ENCODE measurements at regions not wholly inside any gene's neighbourhood (a gene's known extent, or its start where the extent isn't known, plus 50 kb on each side); places are given as distances from the start of the nearest gene placed in this dataset.
"Not testable (repeated sequence)": the region's sequence is repeated elsewhere in the genome, so short reads cannot be mapped to it uniquely, and the experiment has no call there.

DNA sequence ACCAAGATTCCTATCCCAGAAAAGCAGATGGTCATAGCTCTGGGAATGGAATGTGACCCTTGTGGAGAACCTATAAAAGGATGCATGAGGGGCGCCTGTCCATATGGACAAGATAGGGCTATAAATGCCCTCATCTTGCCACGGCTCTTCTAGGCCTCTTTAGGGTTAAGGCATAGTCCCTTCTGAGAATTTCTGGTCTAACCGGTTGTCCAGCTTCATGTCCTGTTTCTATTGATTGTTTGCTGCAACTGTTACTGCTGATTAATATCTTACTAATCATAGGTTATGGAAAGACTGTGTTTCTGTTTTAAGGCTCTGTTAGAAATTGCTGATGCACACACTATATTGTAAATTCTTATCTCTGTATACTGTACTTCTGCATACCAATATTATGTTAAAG, 462.6 kb upstream of the FSIP2 start:
- H2BK120ac ChIP-seq (replicated peaks; ENCODE audit: low read depth, low read length); H3K4me2 ChIP-seq (ENCODE audit: insufficient read depth in 1 of 2, low read depth in 2 of 2, low read length in 2 of 2); H4K20me1 ChIP-seq (replicated peaks in 1 of 2; ENCODE audit: control insufficient read depth in 1 of 2, insufficient read depth in 2 of 2, low read length in 2 of 2); H3K4me1 ChIP-seq (replicated peaks in 1 of 4; ENCODE audit: control insufficient read depth in 3 of 4, insufficient read depth in 4 of 4, low read length in 3 of 4); H3K18ac ChIP-seq (ENCODE audit: extremely low read depth, low read length); POLR2A ChIA-PET (ENCODE audit: partially characterized antibody); H3K56ac ChIP-seq (replicated peaks; ENCODE audit: insufficient read length, low read depth, low read length); H3K36me3 ChIP-seq (ENCODE audit: control insufficient read depth in 2 of 4, insufficient read depth in 4 of 4, low read length in 3 of 4); H3K9me3 ChIP-seq (ENCODE audit: insufficient read depth in 2 of 2, low read depth in 1 of 2, low read length in 1 of 2); H2AK5ac ChIP-seq (ENCODE audit: low read depth, low read length); H2BK12ac ChIP-seq (ENCODE audit: low read depth, low read length); DNase-seq (ENCODE audit: low read depth in 1 of 2, low spot score in 2 of 2); H3K23ac ChIP-seq (ENCODE audit: insufficient read length); FAIRE-seq; H3K14ac ChIP-seq (ENCODE audit: insufficient read length); H2BK5ac ChIP-seq (ENCODE audit: low read depth, low read length); H3K4ac ChIP-seq (replicated peaks; ENCODE audit: insufficient read length, low read depth, low read length); H2BK15ac ChIP-seq (ENCODE audit: low read length); H4K8ac ChIP-seq (ENCODE audit: extremely low read depth, insufficient read depth, low read length); H4K91ac ChIP-seq (replicated peaks; ENCODE audit: insufficient read length, low read length); H3K79me1 ChIP-seq (ENCODE audit: low read depth, low read length); H4K5ac ChIP-seq (ENCODE audit: insufficient read length, low read depth, low read length); H3K9ac ChIP-seq (replicated peaks in 1 of 4; ENCODE audit: extremely low read depth in 1 of 4, low read depth in 3 of 4, low read length in 3 of 4); H3K4me3 ChIP-seq (ENCODE audit: extremely low read depth in 1 of 4, insufficient read depth in 2 of 4, low read depth in 3 of 4, low read length in 4 of 4); H3K23me2 ChIP-seq (ENCODE audit: low read depth, low read length); H2BK20ac ChIP-seq (ENCODE audit: low read length); H3K27ac ChIP-seq (ENCODE audit: low read depth, low read length); H3K27me3 ChIP-seq (replicated peaks in 1 of 4; ENCODE audit: control insufficient read depth in 3 of 4, extremely low read depth in 1 of 4, insufficient read depth in 3 of 4, low read length in 3 of 4); H3K79me2 ChIP-seq (ENCODE audit: control insufficient read depth in 1 of 2, insufficient read depth in 2 of 2, low read length in 2 of 2): not testable (repeated sequence)
- WGBS, 2 experiments (ENCODE audit: extremely low coverage in 1 of 2, insufficient coverage in 1 of 2, insufficient read length in 1 of 2, insufficient replicate concordance in 2 of 2, low coverage in 1 of 2, low lambda C conversion rate in 2 of 2, missing lambda C conversion rate in 1 of 2) = 84% methylated on average over 3 of the region's 3 CpGs; no CpG with 5 or more reads in 1 of the 2 experiments
- CTCF ChIA-PET (ENCODE audit: partially characterized antibody) = interaction anchor here (0.9 to 8.3 kb wide), 3 partner anchors 15 to 463 kb away, joined by 3 to 44 read pairs (median 4); partner anchors contain the start of gene FSIP2
- H2AFZ ChIP-seq (ENCODE audit: low read length) = peak overlapping the region; percentile 62; the same call in 1 of the 2 replicates

Measured in H1 (cell line).